GM19455 (cell line): ENCODE measurements at regions not wholly inside any gene's neighbourhood (a gene's known extent, or its start where the extent isn't known, plus 50 kb on each side); places are given as distances from the start of the nearest gene placed in this dataset.

Experiments used
- ATAC-seq: cut with Tn5 transposase; IDR thresholded peaks from one replicate; pipeline ENCODE4 v1.9.1; 2021; ENCODE audit not compliant: unreplicated experiment

- no peak for ATAC-seq
Measured at GRCh38 chr7:88515301-88515700, 208.6 kb upstream of the STEAP4 start.

DNA sequence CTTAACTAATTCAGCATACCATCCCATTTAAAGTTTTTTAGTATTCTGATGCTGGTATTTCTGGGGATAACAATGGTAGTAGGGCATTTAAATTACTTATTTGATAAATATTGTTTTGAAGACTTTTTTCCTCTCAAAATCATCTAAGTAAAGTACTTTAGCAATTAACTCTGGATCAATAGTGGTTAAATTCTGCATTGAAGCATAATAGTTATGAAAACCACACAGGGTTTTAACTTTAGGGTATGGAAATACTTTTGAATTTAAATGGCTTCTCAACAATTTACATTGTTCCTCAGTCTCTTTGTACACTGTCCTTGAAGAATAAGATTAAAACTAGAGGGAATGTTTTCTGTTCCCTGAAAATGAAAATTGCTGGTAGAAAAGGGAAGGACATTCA, 202.6 kb upstream of the STEAP4 start:
- no peak for ATAC-seq

- no peak for ATAC-seq
Measured at GRCh38 chr7:88500131-88500530, 193.4 kb upstream of the STEAP4 start.

DNA sequence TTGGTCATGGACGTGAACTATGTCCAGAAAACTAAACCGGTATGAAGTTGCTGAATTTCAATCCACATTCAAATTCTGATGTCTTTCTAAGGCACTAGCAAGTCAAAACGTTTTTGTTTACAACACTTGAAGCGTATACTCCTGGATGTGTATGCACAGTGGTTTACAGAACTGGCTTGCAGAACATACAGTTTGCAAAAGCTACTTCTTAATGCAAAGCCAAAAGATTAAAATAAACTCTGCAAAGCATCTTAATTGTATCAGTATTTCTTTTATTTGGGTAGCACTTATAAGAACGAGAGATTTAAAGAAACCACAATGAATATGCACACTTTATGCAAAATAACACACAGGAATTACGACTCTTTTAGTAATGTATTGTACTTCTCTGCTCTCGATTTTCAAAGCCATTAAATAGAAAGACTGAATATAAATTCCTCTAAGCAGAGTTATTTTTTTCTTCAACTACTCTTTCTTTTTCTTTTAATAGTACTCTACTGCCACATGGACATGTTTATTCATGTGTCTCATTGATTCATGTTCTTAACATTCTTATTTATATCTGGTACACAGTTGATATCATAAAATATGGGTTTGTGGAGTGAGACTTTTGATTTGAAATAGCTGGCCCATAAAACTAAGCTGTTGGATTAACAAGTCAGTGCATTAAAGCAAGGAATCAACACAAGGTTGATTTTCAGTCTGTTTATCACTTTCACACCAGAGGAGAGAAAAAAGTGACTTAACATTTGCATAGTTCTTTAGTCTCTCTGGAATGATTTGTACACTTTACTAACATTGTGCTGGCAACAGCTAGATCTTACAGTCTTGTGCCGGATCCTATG, 189.4 kb upstream of the STEAP4 start:
- ATAC-seq = no peak

DNA sequence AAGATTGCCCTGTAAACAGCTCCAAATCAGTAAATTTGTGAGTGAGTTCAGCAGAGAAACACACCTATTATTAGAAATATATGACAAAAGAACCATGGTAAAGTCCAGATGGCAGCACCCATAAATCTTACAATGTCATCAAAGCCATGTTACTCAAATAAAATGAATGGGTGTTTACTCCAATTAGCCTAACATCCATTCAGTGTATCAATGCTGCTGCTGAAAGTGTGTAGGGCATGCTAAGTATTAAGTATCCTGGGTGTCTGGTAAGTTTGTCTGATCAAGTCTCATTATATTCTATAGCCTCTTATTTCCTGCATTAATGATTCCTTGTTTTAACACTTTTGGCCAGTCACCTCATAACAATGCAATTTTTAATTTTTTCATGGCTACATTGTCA, 185.5 kb upstream of the STEAP4 start:
- ATAC-seq = no peak

DNA sequence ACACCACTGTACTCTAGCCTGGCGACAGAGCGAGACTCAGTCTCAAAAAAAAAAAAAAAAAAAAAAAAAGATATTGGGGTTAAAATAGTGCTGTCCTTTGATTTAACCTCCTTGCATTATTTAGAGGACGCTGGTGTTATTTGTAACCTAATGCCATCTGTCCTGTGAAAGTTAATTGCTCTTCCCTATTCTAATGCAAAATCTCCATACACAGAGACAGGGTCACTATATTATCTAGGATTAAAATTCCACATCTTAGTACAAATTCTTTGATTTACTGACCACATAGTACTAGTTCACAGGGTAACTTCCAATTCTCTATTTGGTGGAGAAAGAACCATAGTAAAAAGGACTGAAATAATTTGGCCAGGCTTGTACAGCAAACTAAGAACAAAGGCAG, 184.2 kb upstream of the STEAP4 start:
- ATAC-seq = no peak

- ATAC-seq = no peak
Measured at GRCh38 chr7:88490161-88490560, 183.5 kb upstream of the STEAP4 start.

DNA sequence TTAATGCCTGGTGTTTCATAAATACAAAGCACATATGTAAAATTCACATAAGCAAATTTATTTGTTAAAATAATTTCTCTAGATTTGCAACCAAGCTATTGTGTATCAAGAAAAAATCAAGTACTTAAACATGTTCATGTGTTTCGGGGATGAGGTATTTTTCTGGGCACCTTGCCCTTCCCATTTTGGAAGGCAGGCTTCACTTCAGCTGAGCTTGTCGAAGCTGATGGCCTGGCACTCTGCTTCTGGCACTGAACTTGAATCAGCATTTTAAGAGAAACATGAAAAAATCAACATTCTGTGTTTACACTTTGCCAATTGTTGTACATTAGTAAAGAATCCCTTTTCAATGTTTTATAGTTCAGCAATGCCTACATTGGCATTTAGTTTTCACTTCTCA, 179.1 kb upstream of the STEAP4 start:
- no peak for ATAC-seq

DNA sequence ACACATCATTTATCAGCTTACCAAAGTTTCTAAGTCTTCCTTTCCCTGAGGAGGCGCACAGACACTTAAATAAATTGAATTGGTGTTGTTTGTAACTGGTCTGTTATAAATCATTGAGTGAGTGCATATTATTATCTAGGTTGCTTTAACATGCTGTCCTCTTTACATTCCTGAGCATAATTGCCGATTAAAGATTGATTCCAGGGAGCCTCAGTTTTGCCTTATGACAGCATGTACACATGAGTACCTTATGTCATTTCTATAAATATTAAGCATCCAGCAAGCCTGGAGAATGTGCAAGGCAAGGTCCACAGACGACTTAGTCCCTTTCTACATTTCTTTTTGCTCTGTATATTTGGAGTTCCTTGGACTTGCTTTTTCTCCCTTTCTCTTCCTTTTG, 177.9 kb upstream of the STEAP4 start:
- no peak for ATAC-seq

GRCh38 chr7:88480896-88481295, 174.2 kb upstream of the STEAP4 start:
- no peak for ATAC-seq

GRCh38 chr7:88480271-88480670, 173.6 kb upstream of the STEAP4 start:
- ATAC-seq = no peak

DNA sequence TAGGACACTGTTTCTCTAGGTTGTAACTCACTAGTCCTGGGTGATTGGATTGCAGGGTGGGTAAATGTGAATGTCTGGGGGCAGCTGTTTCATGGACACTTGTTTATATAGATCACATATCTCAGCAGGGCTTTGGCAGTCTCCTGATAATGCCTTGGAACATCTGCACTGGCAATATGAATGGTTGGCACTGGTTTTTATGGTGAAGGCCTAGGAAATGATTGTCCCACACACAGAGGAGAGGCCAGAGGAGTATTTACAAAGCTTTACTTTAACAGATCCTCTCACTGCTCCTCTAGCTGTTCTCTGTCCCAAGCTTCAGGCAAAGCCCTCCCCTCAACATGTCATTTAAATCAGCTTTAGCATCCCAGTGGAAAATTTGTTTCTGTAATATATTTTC, 171.3 kb upstream of the STEAP4 start:
- no peak for ATAC-seq

GRCh38 chr7:88465600-88465999, 158.9 kb upstream of the STEAP4 start:
- no peak for ATAC-seq

DNA sequence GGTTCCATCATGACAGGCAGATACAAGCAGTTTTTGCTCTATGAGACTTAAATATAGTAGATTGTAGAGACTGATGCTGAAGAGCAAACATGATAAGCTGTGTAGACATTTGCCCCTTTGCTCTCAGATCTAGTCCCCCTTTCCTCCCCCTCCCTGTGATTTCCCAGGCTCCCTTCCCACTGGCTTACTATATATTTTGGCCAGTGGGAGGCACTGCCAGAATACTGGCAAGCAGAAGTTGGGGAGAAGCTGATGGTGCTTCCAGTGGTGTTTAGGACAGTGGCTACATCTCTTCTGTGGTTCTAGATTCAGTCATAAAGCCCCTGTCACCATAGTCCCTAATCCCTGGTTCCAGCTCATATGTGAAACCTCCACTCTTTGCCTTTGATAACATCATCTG, 156.1 kb upstream of the STEAP4 start:
- ATAC-seq = no peak

- no peak for ATAC-seq
Measured at GRCh38 chr7:88460650-88461049, 154.0 kb upstream of the STEAP4 start.

DNA sequence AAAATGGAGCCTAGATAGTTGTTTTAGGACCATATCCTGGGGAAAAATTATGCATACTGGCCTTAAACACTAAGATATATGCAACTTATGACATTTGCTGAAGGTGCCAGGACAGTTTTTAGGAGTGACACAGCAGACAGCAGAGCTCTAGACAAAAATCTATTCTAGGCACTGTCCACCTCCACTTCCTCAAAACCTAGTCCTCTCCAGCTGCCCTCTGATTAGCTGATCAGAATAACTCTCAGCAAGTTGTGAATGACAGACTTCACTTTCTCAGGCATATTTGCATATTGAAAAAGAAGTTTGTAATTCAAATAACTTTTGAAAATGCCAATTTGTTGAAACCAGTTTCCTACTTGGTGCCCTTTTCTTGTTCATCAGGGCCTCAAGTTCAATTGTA, 152.3 kb upstream of the STEAP4 start:
- no peak for ATAC-seq

GRCh38 chr7:88458279-88458678, 151.6 kb upstream of the STEAP4 start:
- no peak for ATAC-seq

GRCh38 chr7:88457320-88457719, 150.6 kb upstream of the STEAP4 start:
- no peak for ATAC-seq

- no peak for ATAC-seq
Measured at GRCh38 chr7:88456490-88456889, 149.8 kb upstream of the STEAP4 start.

DNA sequence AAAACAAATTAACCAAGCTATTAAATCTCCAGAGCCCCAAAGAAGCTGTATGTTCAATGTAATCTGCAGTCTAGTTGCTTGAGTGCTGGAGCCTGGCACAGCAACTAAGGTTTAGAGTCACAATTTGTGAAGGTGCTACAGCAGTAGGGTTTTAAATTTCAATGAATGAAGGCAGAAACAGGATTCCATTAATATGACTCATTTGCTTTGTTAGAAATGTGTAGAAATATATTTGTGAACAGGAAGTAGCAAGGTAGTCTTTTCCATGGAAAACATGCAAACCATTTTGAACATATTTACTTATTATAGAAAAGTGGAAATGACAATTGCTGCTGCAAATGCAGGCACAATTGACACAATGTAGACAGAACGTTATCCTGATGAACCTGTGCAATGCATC, 149.0 kb upstream of the STEAP4 start:
- no peak for ATAC-seq

DNA sequence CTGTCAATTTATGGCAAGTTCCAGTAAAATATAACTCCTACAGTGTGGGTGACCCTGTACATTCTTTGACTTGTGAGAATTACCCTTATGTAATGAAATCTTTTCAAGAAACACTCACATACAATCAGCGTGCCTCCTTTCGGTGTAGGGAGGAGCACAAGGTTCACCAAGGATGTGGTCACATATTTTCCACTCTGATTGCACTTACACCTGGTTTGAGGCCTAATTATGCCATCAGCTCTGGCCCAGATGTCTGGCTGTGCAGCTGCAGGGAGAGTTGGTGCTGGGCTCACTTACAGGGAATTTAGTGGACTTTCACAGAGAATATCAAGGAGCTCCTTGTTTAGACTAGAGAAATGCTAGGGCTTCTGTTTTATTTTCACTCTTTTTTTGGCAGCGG, 146.0 kb upstream of the STEAP4 start:
- no peak for ATAC-seq

- ATAC-seq = no peak
Measured at GRCh38 chr7:88450874-88451273, 144.2 kb upstream of the STEAP4 start.

DNA sequence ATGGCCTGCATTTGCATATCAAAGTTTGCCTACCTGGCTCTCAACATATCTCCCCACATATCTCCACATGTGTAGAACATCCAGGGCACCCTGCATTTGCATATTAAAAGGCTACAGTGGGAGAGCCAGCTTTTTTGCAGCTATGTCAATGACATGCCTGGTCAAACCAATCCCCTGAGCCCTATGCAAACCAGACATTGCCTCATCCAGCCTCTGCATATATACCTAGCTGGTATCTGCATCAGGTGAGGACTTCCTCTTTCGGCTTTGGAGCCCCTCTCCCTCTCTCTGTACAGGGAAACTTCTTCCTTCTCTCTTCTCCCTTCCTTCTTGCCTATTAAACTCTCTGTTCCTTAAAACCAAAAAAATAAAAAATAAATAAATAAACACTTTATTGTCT, 142.7 kb upstream of the STEAP4 start:
- ATAC-seq = no peak
